Lung (tissue), 11 donors: ENCODE measurements at regions not wholly inside any gene's neighbourhood (a gene's known extent, or its start where the extent isn't known, plus 50 kb on each side); places are given as distances from the start of the nearest gene placed in this dataset.
"Not testable (repeated sequence)": the region's sequence is repeated elsewhere in the genome, so short reads cannot be mapped to it uniquely, and the experiment has no call there.

Experiments used
- ATAC-seq: fragments of 200-7000 bp; cut with Tn5 transposase; one replicate; pipeline ENCODE4 v1.9.1; 2020; ENCODE audit warnings: moderate number of reproducible peaks; ENCODE audit not compliant: insufficient read depth, low FRiP score
- DNase-seq, 3 donors: peaks; one replicate each; pipeline ENCODE4 v3.0.0-alpha.2; 2013 to 2017
- H3K27ac ChIP-seq, 2 donors: one replicate each; pipeline ENCODE4 v1.5.1; 2013; ENCODE audit warnings: mild to moderate bottlenecking in 2 of 2, moderate library complexity in 2 of 2, control low read depth in 1 of 2, inconsistent platforms in 1 of 2, low read depth in 1 of 2, low read length in 1 of 2
- H3K27me3 ChIP-seq, 3 donors: one replicate each; pipeline ENCODE4 v1.5.1; 2013; ENCODE audit warnings: low read length in 2 of 3; ENCODE audit not compliant: control insufficient read depth in 3 of 3, insufficient read depth in 3 of 3
- H3K36me3 ChIP-seq, 4 donors: one replicate each; pipeline ENCODE4 v1.5.1; 2013; ENCODE audit warnings: low read length in 4 of 4, mild to moderate bottlenecking in 1 of 4, moderate library complexity in 1 of 4; ENCODE audit not compliant: control insufficient read depth in 4 of 4, insufficient read depth in 4 of 4
- H3K4me1 ChIP-seq, 5 donors: one replicate each; pipeline ENCODE4 v1.5.1; 2013; ENCODE audit warnings: low read length in 5 of 5, mild to moderate bottlenecking in 2 of 5, moderate library complexity in 1 of 5; ENCODE audit not compliant: control insufficient read depth in 5 of 5, insufficient read depth in 5 of 5
- H3K4me3 ChIP-seq: one replicate; pipeline ENCODE4 v1.5.1; 2013; ENCODE audit warnings: mild to moderate bottlenecking, control low read depth, moderate library complexity
- H3K9ac ChIP-seq, 2 donors: one replicate each; pipeline ENCODE4 v1.5.1; 2013; ENCODE audit warnings: low read length in 2 of 2, control low read depth in 1 of 2; ENCODE audit not compliant: insufficient read depth in 1 of 2
- H3K9me3 ChIP-seq, 4 donors: one replicate each; pipeline ENCODE4 v1.5.1; 2013; ENCODE audit warnings: low read length in 3 of 4, mild to moderate bottlenecking in 1 of 4, moderate library complexity in 1 of 4; ENCODE audit not compliant: control insufficient read depth in 4 of 4, insufficient read depth in 3 of 4
- CTCF ChIP-seq: IDR thresholded peaks from 2 replicates; pipeline ENCODE4 v1.5.1; 2012; ENCODE audit warnings: mild to moderate bottlenecking; ENCODE audit errors: control extremely low read depth, extremely low read depth
- WGBS, 2 donors: extraction: QIAGEN DNeasy Blood & Tissue Kit; methylation state at CpG; one replicate each; pipeline ENCODE4 v1.1.7; 2013; 5-methylcytosine and 5-hydroxymethylcytosine counted together
- donor health status: control.
- donor health status: control.
- donor health status: Bipolar disorder and iron deficiency.
- donor health status: healthy.
- donor health status: DM: yes; HTN: yes; CAD: no.

GRCh38 chr2:53497020-53497419 lies 270.6 kb upstream of the CHAC2 start:
- peaks cover 0 to 14% (median 4%) of the 10 kb centered on the region in 5 donors for H3K4me1 ChIP-seq
- H3K27me3 ChIP-seq: no peaks in the 10 kb centered on the region
- H3K4me3 ChIP-seq: no peak overlapping the region
- no peak overlapping the region for H3K9ac ChIP-seq
- no peak for DNase-seq
- no peak for TF ChIP-seq CTCF
- H3K36me3 ChIP-seq: no peaks in the 10 kb centered on the region
- H3K9me3 ChIP-seq: no peaks in the 10 kb centered on the region
- 27 to 54% methylated on average over 1 of the region's 1 CpG for WGBS, 2 donors
- ATAC-seq: no peak
- no peak overlapping the region for H3K27ac ChIP-seq

- Histone ChIP-seq H3K9me3 (no peaks in the 10 kb centered on the region), H3K4me3 (no peak overlapping the region), H3K4me1 (peaks cover 0 to 2% (median 0%) of the 10 kb centered on the region in 5 donors), H3K9ac (no peak overlapping the region), H3K27ac (no peak overlapping the region), H3K36me3 (no peaks in the 10 kb centered on the region), H3K27me3 (no peaks in the 10 kb centered on the region)
- DNase-seq (no peak), ATAC-seq (no peak)
- TF ChIP-seq CTCF: no peak
Measured at GRCh38 chr2:53493210-53493609, 274.4 kb upstream of the CHAC2 start.

GRCh38 chr2:53490659-53491058 lies 276.9 kb upstream of the CHAC2 start:
- no peaks in the 10 kb centered on the region for H3K36me3 ChIP-seq
- no peak for TF ChIP-seq CTCF
- DNase-seq (no peak), ATAC-seq (no peak)
- H3K4me3 ChIP-seq: no peak overlapping the region
- 61 to 66% methylated on average over 5 of the region's 5 CpGs for WGBS, 2 donors
- H3K4me1 ChIP-seq: peaks cover 0 to 2% (median 0%) of the 10 kb centered on the region in 5 donors
- H3K9ac ChIP-seq: no peak overlapping the region
- H3K27ac ChIP-seq: no peak overlapping the region
- no peaks in the 10 kb centered on the region for H3K27me3 ChIP-seq
- H3K9me3 ChIP-seq: no peaks in the 10 kb centered on the region

GRCh38 chr2:53486185-53486899 lies 281.3 kb upstream of the CHAC2 start:
- not testable (repeated sequence) for H3K27ac ChIP-seq, H3K4me1 ChIP-seq, H3K9ac ChIP-seq, DNase-seq, H3K36me3 ChIP-seq, ATAC-seq, H3K27me3 ChIP-seq, H3K4me3 ChIP-seq, H3K9me3 ChIP-seq
- 92 to 94% methylated on average over 15 of the region's 15 CpGs for WGBS, 2 donors
